Lower leg skin (tissue), 4 donors: ENCODE measurements at regions not wholly inside any gene's neighbourhood (a gene's known extent, or its start where the extent isn't known, plus 50 kb on each side); places are given as distances from the start of the nearest gene placed in this dataset.
"Not testable (repeated sequence)": the region's sequence is repeated elsewhere in the genome, so short reads cannot be mapped to it uniquely, and the experiment has no call there.

ENCODE experiments used
- DNase-seq, 2 donors: peaks; one replicate each; pipeline ENCODE4 v3.0.0-alpha.2; 2019; ENCODE audit warnings: low spot score in 2 of 2
- H3K4me3 ChIP-seq: fragments of 200-600 bp; sonication (generic); 2 replicates; pipeline ENCODE4 v1.5.1; 2017; ENCODE audit warnings: mild to moderate bottlenecking, low read depth; ENCODE audit not compliant: poor library complexity, severe bottlenecking
- CTCF ChIP-seq, 3 donors: fragments of 450-650 bp; IDR thresholded peaks; one replicate each; pipeline ENCODE4 v1.5.1; 2016; ENCODE audit warnings: antibody characterized with exemption in 3 of 3, mild to moderate bottlenecking in 3 of 3, moderate library complexity in 2 of 3
- POLR2A ChIP-seq, 2 donors: fragments of 450-650 bp; IDR thresholded peaks; one replicate each; pipeline ENCODE4 v1.6.1; 2016 to 2017; ENCODE audit warnings: antibody characterized with exemption in 2 of 2, mild to moderate bottlenecking in 1 of 2, moderate library complexity in 1 of 2
- WGBS, 2 donors: methylation state at CpG; one replicate each; pipeline ENCODE4 v1.1.5; 2018; 5-methylcytosine and 5-hydroxymethylcytosine counted together
- intact Hi-C: fragments of 100-400 bp; cut with DNase I; formaldehyde crosslinking; loops from one replicate; pipeline ENCODE4 v1.15.0; 2023; ENCODE audit warnings: low total_unique reads

GRCh38 chr9:110015759-110016158 is 192.2 kb downstream of the C9orf152 start:
- DNase-seq: no peak
- intact Hi-C loops: no loop called here
- WGBS, 2 donors: 70% methylated on average over 5 of the region's 5 CpGs
- no peak overlapping the region for H3K4me3 ChIP-seq
- TF ChIP-seq POLR2A (IDR thresholded peaks at IDR 0.05) (no peak), CTCF (IDR thresholded peaks at IDR 0.05) (no peak)

- intact Hi-C loops: no loop called here
- WGBS, 2 donors: 85 to 94% methylated on average over 2 of the region's 2 CpGs
- DNase-seq: no peak
- TF ChIP-seq CTCF (IDR thresholded peaks at IDR 0.05) (no peak), POLR2A (IDR thresholded peaks at IDR 0.05) (no peak)
- no peak overlapping the region for H3K4me3 ChIP-seq
Observed at GRCh38 chr9:110016340-110016739, 191.6 kb downstream of the C9orf152 start.

- DNase-seq, intact Hi-C loops, H3K4me3 ChIP-seq: not testable (repeated sequence)
- 90 to 91% methylated on average over 4 of the region's 4 CpGs for WGBS, 2 donors
Observed at GRCh38 chr9:110020216-110020615, 187.7 kb downstream of the C9orf152 start.

DNA sequence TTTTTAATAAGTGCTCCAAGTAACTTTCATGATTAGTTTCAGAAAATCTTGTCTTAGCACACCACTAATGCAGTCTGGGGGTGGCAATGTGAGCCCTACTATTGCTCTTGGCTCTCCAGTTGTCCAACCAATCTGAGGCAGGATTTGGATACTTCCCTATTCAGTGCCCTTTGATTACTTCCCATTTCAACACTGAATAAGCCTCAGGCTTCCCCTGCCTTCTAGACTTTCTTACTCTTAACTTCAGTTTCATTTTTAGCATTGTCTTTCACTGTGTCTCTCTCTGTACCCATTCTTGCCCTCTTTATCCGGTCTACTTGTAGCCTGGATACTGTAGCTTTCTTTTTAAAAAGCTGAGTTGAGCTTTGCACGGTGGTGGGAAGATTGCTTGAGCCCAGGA is 186.1 kb downstream of the C9orf152 start:
- intact Hi-C loops: no loop called here

DNA sequence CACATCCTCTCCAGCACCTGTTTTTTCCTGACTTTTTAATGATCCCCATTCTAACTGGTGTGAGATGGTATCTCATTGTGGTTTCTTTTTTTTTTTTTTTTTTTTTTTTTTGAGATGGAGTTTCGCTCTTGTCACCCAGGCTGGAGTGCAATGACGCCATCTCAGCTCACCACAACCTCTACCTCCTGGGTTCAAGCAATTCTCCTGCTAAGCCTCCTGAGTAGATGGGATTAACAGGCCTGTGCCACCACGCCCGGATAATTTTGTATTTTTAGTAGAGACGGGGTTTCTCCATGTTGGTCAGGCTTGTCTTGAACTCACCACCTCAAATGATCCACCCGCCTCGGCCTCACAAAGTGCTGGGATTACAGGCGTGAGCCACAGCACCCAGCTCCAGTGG is 184.7 kb downstream of the C9orf152 start:
- H3K4me3 ChIP-seq, intact Hi-C loops, DNase-seq: not testable (repeated sequence)
- 91 to 99% methylated on average over 7 to 8 of the region's 8 CpGs for WGBS, 2 donors

More for the DNA sequence above, 186.1 kb downstream of the C9orf152 start:
- DNase-seq: no peak
- no peak overlapping the region for H3K4me3 ChIP-seq
- TF ChIP-seq POLR2A (IDR thresholded peaks at IDR 0.05) (no peak), CTCF (IDR thresholded peaks at IDR 0.05) (no peak)
- WGBS, 2 donors: 71 to 76% methylated on average over 2 of the region's 2 CpGs

DNA sequence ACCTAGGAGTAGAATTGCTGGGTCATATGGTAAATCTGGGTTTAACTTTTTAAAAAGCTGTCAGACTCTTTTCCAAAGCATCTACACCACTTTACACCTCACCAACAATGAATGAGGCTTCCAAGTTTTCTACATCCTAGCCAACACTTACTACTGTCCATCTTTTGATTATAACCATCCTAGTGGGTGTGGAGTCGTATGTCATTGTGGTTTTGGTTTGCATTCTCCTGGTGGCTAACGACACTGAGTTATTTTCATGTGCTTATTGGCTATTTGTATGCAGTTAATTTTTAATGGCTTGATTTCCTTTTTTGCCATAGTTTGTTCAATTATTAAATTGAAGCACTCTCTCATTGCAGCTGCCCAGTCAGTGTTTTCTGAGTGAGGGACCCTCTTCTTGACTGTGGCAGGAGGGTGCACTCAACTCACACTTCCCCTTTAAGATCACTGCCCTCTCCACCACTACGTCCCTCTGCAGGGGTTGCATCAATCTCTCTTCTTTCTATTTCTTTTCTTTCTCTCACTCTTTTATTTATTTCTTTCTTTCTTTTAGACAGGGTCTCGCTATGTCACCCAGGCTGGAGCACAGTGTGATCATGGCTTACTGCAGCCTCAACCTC is 182.3 kb downstream of the C9orf152 start:
- no peak overlapping the region for H3K4me3 ChIP-seq
- no peak for DNase-seq
- 81 to 93% methylated on average over 4 of the region's 4 CpGs for WGBS, 2 donors
- intact Hi-C loops: no loop called here
- TF ChIP-seq POLR2A (IDR thresholded peaks at IDR 0.05) (no peak), CTCF (IDR thresholded peaks at IDR 0.05) (no peak)

DNA sequence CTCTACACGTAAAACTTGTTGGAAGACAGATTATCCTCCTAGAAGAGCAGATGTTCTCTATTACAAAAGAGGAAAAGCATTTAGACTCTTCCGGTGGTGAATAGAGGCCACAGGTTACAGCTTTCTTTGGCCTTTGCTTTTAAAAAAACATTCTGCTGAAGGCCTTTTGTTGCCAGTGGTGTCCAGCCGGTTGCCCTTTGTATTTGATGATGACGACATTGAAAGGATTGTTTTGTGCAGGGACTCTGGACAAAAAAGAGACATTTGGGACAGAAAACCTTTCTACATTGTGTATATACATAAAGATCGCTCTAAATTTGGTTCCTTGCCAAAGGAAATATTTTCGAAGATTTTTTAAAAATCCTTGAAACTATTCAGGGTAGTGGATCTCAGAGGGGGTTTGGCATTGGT is 180.3 kb downstream of the C9orf152 start:
- no peak for TF ChIP-seq POLR2A (IDR thresholded peaks at IDR 0.05)
- no peak for TF ChIP-seq CTCF (IDR thresholded peaks at IDR 0.05)
- H3K4me3 ChIP-seq: no peak overlapping the region
- intact Hi-C loops: no loop called here
- WGBS, 2 donors: 59% methylated on average over 6 of the region's 6 CpGs
- no peak for DNase-seq
